MCF 10A (cell line): ENCODE measurements at regions not wholly inside any gene's neighbourhood (a gene's known extent, or its start where the extent isn't known, plus 50 kb on each side); places are given as distances from the start of the nearest gene placed in this dataset.

ENCODE experiments used
- BruUV-seq: library from RNA; stranded (reverse); fragments of 400-500 nt; replicated peaks from 2 replicates; lab custom pipeline; 2021; lab: Mats Ljungman, UMichigan
- CTCF ChIA-PET: fragments of 300-600 bp; sonication (Branson Sonifier 250); formaldehyde crosslinking; extraction: SDS; loops from one replicate; lab custom pipeline; 2021; ENCODE audit warnings: antibody characterized with exemption, inconsistent platforms; lab: Yijun Ruan, JAX
- POLR2A ChIA-PET: fragments of 300-600, 350-650 bp; sonication (Branson Sonifier 250); formaldehyde crosslinking; extraction: SDS; loops from one replicate; lab custom pipeline; 2020; ENCODE audit warnings: antibody characterized with exemption, inconsistent platforms; lab: Yijun Ruan, JAX
- DNase-seq: peaks from one replicate; pipeline ENCODE4 v3.0.0-alpha.2; 2018; ENCODE audit not compliant: unreplicated experiment
- H3K27ac Mint-ChIP-seq: one replicate; pipeline ENCODE4 v1.8.0; 2022; ENCODE audit warnings: mild to moderate bottlenecking, low read depth, mixed read lengths; ENCODE audit not compliant: unreplicated experiment
- H3K27me3 Mint-ChIP-seq: one replicate; pipeline ENCODE4 v1.8.0; 2022; ENCODE audit warnings: mixed read lengths; ENCODE audit not compliant: insufficient read depth, unreplicated experiment
- H3K36me3 Mint-ChIP-seq: one replicate; pipeline ENCODE4 v1.8.0; 2022; ENCODE audit warnings: mild to moderate bottlenecking, moderate library complexity, mixed read lengths; ENCODE audit not compliant: insufficient read depth, unreplicated experiment
- H3K4me1 Mint-ChIP-seq: one replicate; pipeline ENCODE4 v1.8.0; 2022; ENCODE audit warnings: mixed read lengths; ENCODE audit not compliant: insufficient read depth, unreplicated experiment
- H3K4me3 Mint-ChIP-seq: one replicate; pipeline ENCODE4 v1.8.0; 2022; ENCODE audit warnings: mild to moderate bottlenecking, moderate library complexity, mixed read lengths; ENCODE audit not compliant: unreplicated experiment
- H3K9me3 Mint-ChIP-seq: one replicate; pipeline ENCODE4 v1.8.0; 2022; ENCODE audit warnings: mixed read lengths; ENCODE audit not compliant: unreplicated experiment
- intact Hi-C: fragments of 100-400 bp; cut with micrococcal nuclease; formaldehyde crosslinking; loops from 2 replicates; pipeline ENCODE4 v1.14.1; 2022
- TF ChIP-seq, protein P1 (sequence below): fragments of 200-600 bp; IDR thresholded peaks from one replicate; pipeline ENCODE4 v1.8.0; 2022; ENCODE audit warnings: antibody characterized with exemption, mild to moderate bottlenecking; ENCODE audit not compliant: unreplicated experiment

DNA sequence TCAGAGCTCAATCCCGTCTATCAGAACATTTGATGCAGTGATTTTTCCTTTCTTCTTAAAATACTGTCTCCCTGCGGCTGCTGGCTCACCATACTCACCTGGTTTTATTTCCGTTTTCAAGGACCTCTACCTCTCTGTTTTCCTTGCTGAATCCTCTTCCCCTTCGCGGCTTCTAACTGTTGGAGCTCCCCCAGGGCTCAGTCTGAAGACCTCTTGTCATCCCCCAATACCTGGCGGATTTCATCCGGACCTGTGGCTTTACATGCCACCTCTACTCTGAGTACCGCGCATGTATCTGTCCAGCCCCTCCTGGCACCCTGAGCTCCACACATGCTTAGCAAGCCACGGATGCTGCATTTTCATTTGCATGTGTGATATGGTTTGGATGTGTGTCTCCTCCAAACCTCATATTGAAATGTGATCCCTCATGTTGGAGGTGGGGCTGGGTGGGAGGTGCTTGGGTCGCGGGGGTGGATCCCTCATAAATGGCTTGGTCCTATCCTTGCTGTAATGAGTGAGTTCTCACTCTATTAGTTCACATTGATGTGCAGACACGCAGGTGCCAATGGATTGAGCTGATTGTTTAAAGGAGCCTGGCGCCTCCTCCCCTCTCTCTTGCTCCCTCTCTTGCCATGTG, 106.2 kb upstream of the LSM14A start:
- no TSS peak for BruUV-seq
- H3K27me3 Mint-ChIP-seq, result peaks cover under 1% of the 10 kb centered on the region
- TF ChIP-seq, protein P1, sequence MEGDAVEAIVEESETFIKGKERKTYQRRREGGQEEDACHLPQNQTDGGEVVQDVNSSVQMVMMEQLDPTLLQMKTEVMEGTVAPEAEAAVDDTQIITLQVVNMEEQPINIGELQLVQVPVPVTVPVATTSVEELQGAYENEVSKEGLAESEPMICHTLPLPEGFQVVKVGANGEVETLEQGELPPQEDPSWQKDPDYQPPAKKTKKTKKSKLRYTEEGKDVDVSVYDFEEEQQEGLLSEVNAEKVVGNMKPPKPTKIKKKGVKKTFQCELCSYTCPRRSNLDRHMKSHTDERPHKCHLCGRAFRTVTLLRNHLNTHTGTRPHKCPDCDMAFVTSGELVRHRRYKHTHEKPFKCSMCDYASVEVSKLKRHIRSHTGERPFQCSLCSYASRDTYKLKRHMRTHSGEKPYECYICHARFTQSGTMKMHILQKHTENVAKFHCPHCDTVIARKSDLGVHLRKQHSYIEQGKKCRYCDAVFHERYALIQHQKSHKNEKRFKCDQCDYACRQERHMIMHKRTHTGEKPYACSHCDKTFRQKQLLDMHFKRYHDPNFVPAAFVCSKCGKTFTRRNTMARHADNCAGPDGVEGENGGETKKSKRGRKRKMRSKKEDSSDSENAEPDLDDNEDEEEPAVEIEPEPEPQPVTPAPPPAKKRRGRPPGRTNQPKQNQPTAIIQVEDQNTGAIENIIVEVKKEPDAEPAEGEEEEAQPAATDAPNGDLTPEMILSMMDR, result no peak
- intact Hi-C loops, result no loop called here
- no peak overlapping the region for H3K27ac Mint-ChIP-seq
- H3K9me3 Mint-ChIP-seq, result no peaks in the 10 kb centered on the region
- no peaks in the 10 kb centered on the region for H3K36me3 Mint-ChIP-seq
- POLR2A ChIA-PET, result no interaction called here
- no peak overlapping the region for H3K4me3 Mint-ChIP-seq
- DNase-seq, result peak; percentile 27
- CTCF ChIA-PET, result interaction anchor here (0.6 to 3.0 kb wide), 2 partner anchors 30 to 269 kb away, joined by 4 to 18 read pairs; partner anchors contain the start of gene KCTD15
- H3K4me1 Mint-ChIP-seq, result no peaks in the 10 kb centered on the region

DNA sequence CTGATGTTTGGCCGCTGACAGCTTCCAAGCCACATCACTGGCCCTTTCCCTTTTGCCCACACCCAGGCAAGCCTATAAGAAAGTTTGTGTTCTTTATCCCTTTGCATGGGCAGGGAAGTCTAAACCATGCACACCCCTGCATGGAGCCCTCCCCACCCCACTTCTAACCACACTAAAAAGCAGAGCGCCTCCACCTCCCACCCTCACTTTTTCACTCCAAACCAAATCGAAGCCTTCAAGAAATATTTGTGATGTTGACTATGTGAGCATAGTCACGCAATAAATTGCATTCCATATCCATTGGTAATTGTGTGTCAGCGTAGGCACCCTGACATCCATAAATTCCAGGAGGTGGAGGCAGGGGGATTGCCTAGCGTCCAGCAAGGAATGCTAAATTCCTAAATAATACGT, 104.4 kb upstream of the LSM14A start:
- BruUV-seq, result no TSS peak
- H3K27ac Mint-ChIP-seq, result no peak overlapping the region
- no peaks in the 10 kb centered on the region for H3K4me1 Mint-ChIP-seq
- TF ChIP-seq, protein P1, result no peak
- no peaks in the 10 kb centered on the region for H3K36me3 Mint-ChIP-seq
- ChIA-PET POLR2A (no interaction called here), CTCF (no interaction called here)
- no peaks in the 10 kb centered on the region for H3K9me3 Mint-ChIP-seq
- intact Hi-C loops, result no loop called here
- peak; percentile 5 for DNase-seq
- peaks cover 12% of the 10 kb centered on the region for H3K27me3 Mint-ChIP-seq
- H3K4me3 Mint-ChIP-seq, result no peak overlapping the region

DNA sequence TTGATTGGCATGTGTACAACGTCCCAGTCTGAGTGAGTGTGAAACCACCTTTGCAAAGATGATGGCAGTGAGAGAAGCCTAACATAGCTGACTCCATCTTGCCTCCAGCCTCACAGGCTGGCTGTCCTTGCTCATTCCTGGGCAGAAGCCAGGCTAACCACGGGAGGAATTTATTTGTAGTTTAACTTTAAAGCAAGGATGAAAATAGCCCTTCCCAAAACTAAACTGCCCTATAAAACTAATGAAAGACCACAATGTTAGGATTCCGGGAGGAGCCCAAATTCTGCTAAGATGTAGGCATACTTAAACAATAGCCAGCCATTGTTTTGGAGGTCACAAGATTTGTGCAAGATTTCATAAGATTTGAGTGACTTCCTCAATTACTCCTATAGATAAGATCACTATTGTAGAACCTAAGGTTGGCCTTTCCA, 96.6 kb upstream of the LSM14A start:
- Mint-ChIP-seq H3K4me1 (no peaks in the 10 kb centered on the region), H3K27me3 (peaks cover 12% of the 10 kb centered on the region), H3K27ac (no peak overlapping the region), H3K9me3 (no peaks in the 10 kb centered on the region), H3K4me3 (no peak overlapping the region), H3K36me3 (peaks cover 6% of the 10 kb centered on the region)
- DNase-seq, result no peak
- TF ChIP-seq, protein P1, result no peak
- ChIA-PET POLR2A (no interaction called here), CTCF (interaction anchor here (0.7 to 0.9 kb wide), 2 partner anchors 21 to 78 kb away, joined by 3 to 4 read pairs; no protein-coding TSS in a partner anchor)
- intact Hi-C loops, result no loop called here
- no TSS peak for BruUV-seq

DNA sequence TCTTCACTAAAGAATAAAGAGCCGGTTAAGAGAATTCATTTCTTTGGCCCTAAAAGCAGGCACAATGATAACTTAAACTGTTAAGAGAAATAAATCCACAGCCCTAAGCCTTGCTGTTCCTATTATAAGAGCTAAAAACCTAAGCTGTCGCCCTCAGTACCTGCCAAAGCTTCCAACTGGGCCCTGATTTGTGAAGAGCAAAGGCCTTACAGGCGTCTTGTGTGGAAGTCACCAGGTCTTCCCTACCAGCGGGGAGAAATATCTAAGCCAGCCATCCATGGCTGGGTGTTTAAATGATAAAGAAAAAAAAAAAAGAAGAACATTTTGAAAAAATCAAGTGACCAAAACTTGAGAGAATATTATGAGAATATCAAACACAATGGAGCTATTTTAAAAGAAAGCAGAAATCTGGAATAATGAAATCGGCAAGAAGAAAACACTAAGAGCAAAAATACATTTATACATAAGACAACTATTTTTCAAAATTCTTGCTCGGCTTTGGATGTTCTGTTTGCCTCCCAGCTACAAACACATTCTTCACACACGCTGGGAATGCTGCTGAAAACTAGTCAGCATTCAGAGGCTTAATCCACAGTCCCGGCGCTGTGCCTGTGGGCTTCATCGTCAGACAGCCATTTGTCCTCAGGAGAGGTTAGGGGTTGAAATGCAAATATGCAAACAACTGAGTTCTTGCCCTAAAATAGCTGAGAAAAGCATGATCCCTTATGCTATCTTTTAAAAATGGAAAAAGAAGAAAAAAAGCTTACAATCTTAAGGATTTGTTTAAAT, 89.8 kb upstream of the LSM14A start:
- Mint-ChIP-seq H3K4me3 (no peak overlapping the region), H3K27me3 (no peaks in the 10 kb centered on the region), H3K27ac (no peak overlapping the region), H3K36me3 (peaks cover 6% of the 10 kb centered on the region), H3K9me3 (no peaks in the 10 kb centered on the region), H3K4me1 (no peaks in the 10 kb centered on the region)
- no peak for DNase-seq
- TF ChIP-seq, protein P1, result no peak
- POLR2A ChIA-PET, result no interaction called here
- BruUV-seq, result no TSS peak
- CTCF ChIA-PET, result interaction anchor here (0.6 to 2.3 kb wide), 8 partner anchors 7 to 312 kb away, joined by 3 to 17 read pairs (median 5); no protein-coding TSS in a partner anchor
- intact Hi-C loops, result no loop called here
